ENCODE measurements at regions not wholly inside any gene's neighbourhood (a gene's known extent, or its start where the extent isn't known, plus 50 kb on each side); places are given as distances from the start of the nearest gene placed in this dataset.

- no peak for TF ChIP-seq HMGXB3 (CRISPR knock-in tag; IDR thresholded peaks at IDR 0.05; ENCODE audit: borderline replicate concordance)
- no peak for TF ChIP-seq TFAP4 (IDR thresholded peaks at IDR 0.05; ENCODE audit: borderline replicate concordance, low read depth)
- no peak for TF ChIP-seq RBM39 (IDR thresholded peaks at IDR 0.05; ENCODE audit: low read depth, low read length, poor library complexity, severe bottlenecking)
These were observed 203.1 kb upstream of the VSTM2A start (continued) for GRCh38 chr7:54339073-54339472.

- H3K9ac ChIP-seq (ENCODE audit: insufficient read depth, low read depth, low read length): no peak overlapping the region
- peaks cover 79% of the 10 kb centered on the region for H3K9me3 ChIP-seq (ENCODE audit: low read length)
- H3K27ac ChIP-seq (ENCODE audit: extremely low read length, insufficient read depth, low read length): no peak overlapping the region
- H4K20me1 ChIP-seq (ENCODE audit: insufficient read depth, low read length): no peaks in the 10 kb centered on the region
- intact Hi-C loops (cut with micrococcal nuclease; ENCODE audit: unreplicated experiment): no loop called here
- no peaks in the 10 kb centered on the region for H3K27me3 ChIP-seq (ENCODE audit: control insufficient read depth in 1 of 2, insufficient read depth in 2 of 2, low read length in 2 of 2)
- H2AFZ ChIP-seq (ENCODE audit: low read length): no peak overlapping the region
- DNase-seq (ENCODE audit: low spot score) (no peak), ATAC-seq (no peak), FAIRE-seq (no peak)
- H3K79me2 ChIP-seq (ENCODE audit: insufficient read depth, low read length): no peaks in the 10 kb centered on the region
- in situ Hi-C loops (cut with HindIII; ENCODE audit: extremely low pct_ligation_motif_present, low pct_unique_long_range_greater_than_20kb): no loop called here
- no peak overlapping the region for H3K4me2 ChIP-seq (ENCODE audit: low read depth, low read length)
- no peaks in the 10 kb centered on the region for H3K36me3 ChIP-seq (replicated peaks in 1 of 2; ENCODE audit: control insufficient read depth in 1 of 2, insufficient read depth in 2 of 2, low read length in 2 of 2)
- POLR2A ChIA-PET: no interaction called here
- CTCF ChIA-PET (ENCODE audit: low intra/inter-chr PET ratio, low total read pairs): no interaction called here
- H3K4me1 ChIP-seq (ENCODE audit: insufficient read depth, low read length): no peaks in the 10 kb centered on the region
- H3K4me3 ChIP-seq (replicated peaks in 1 of 3; ENCODE audit: insufficient read depth in 1 of 3, low read depth in 2 of 3, low read length in 3 of 3): no peak overlapping the region
- no TSS peak for BruUV-seq (replicated peaks)
- no peak for TF ChIP-seq ZNF713 (CRISPR knock-in tag; IDR thresholded peaks at IDR 0.05)
- TF ChIP-seq E2F5 (CRISPR knock-in tag; conservative IDR thresholded peaks at IDR 0.05): no peak
- TF ChIP-seq JARID2 (CRISPR knock-in tag; IDR thresholded peaks at IDR 0.05; ENCODE audit: insufficient replicate concordance): no peak
- TF ChIP-seq ZNF652 (CRISPR knock-in tag; IDR thresholded peaks at IDR 0.05; ENCODE audit: borderline replicate concordance, low read depth): no peak
- TF ChIP-seq ISL2 (CRISPR knock-in tag; IDR thresholded peaks at IDR 0.05): no peak
- no peak for TF ChIP-seq ARID4A (CRISPR knock-in tag; IDR thresholded peaks at IDR 0.05; ENCODE audit: borderline replicate concordance)
- TF ChIP-seq STAT5B (CRISPR knock-in tag; IDR thresholded peaks at IDR 0.05): no peak
- no peak for TF ChIP-seq HHEX (CRISPR knock-in tag; IDR thresholded peaks at IDR 0.05)
- no peak for TF ChIP-seq DDIT3 (CRISPR knock-in tag; IDR thresholded peaks at IDR 0.05)
- no peak for TF ChIP-seq HOXA7 (CRISPR knock-in tag; IDR thresholded peaks at IDR 0.05)
These were observed 199.7 kb upstream of the VSTM2A start for GRCh38 chr7:54342458-54342857.
